ENCODE measurements at regions not wholly inside any gene's neighbourhood (a gene's known extent, or its start where the extent isn't known, plus 50 kb on each side); places are given as distances from the start of the nearest gene placed in this dataset.
"Not testable (repeated sequence)": the region's sequence is repeated elsewhere in the genome, so short reads cannot be mapped to it uniquely, and the experiment has no call there.

- no peak for DNase-seq (ENCODE audit: low read depth)
These were observed 278.7 kb upstream of the CHRM3 start for GRCh38 chr1:239107676-239108075.

- not testable (repeated sequence) for DNase-seq (ENCODE audit: low read depth)
These were observed 279.7 kb upstream of the CHRM3 start for GRCh38 chr1:239106689-239107088.

GRCh38 chr1:239098400-239099037 is 287.8 kb upstream of the CHRM3 start:
- DNase-seq (ENCODE audit: low read depth) = no peak

- DNase-seq (ENCODE audit: low read depth) = no peak
These were observed 294.8 kb upstream of the CHRM3 start for GRCh38 chr1:239091537-239091936.

GRCh38 chr1:239084459-239085080 is 301.8 kb upstream of the CHRM3 start:
- DNase-seq (ENCODE audit: low read depth) = no peak

GRCh38 chr1:239081947-239082346 is 304.4 kb upstream of the CHRM3 start:
- DNase-seq (ENCODE audit: low read depth) = not testable (repeated sequence)

- no peak for DNase-seq (ENCODE audit: low read depth)
These were observed 318.9 kb upstream of the CHRM3 start for GRCh38 chr1:239067480-239067879.

GRCh38 chr1:239067058-239067457 is 319.3 kb upstream of the CHRM3 start:
- DNase-seq (ENCODE audit: low read depth) = no peak

GRCh38 chr1:239061770-239062169 is 324.6 kb upstream of the CHRM3 start:
- no peak for DNase-seq (ENCODE audit: low read depth)

GRCh38 chr1:239058190-239058589 is 328.2 kb upstream of the CHRM3 start:
- DNase-seq (ENCODE audit: low read depth) = no peak

- no peak for DNase-seq (ENCODE audit: low read depth)
These were observed 329.4 kb upstream of the CHRM3 start for GRCh38 chr1:239056940-239057339.

GRCh38 chr1:239053279-239053678 is 333.1 kb upstream of the CHRM3 start:
- no peak for DNase-seq (ENCODE audit: low read depth)

GRCh38 chr1:239049571-239049970 is 336.8 kb upstream of the CHRM3 start:
- no peak for DNase-seq (ENCODE audit: low read depth)

GRCh38 chr1:239044829-239045228 is 341.5 kb upstream of the CHRM3 start:
- no peak for DNase-seq (ENCODE audit: low read depth)

GRCh38 chr1:239040523-239040922 is 345.8 kb upstream of the CHRM3 start:
- DNase-seq (ENCODE audit: low read depth) = no peak

- no peak for DNase-seq (ENCODE audit: low read depth)
These were observed 355.1 kb upstream of the CHRM3 start for GRCh38 chr1:239031310-239031709.

- DNase-seq (ENCODE audit: low read depth) = no peak
These were observed 360.2 kb upstream of the CHRM3 start for GRCh38 chr1:239025997-239026694.

GRCh38 chr1:239025223-239025622 is 361.1 kb upstream of the CHRM3 start:
- DNase-seq (ENCODE audit: low read depth) = no peak

- DNase-seq (ENCODE audit: low read depth) = no peak
These were observed 362.5 kb upstream of the CHRM3 start for GRCh38 chr1:239023732-239024360.

- no peak for DNase-seq (ENCODE audit: low read depth)
These were observed 370.0 kb upstream of the CHRM3 start for GRCh38 chr1:239016337-239016736.

- no peak for DNase-seq (ENCODE audit: low read depth)
These were observed 375.0 kb upstream of the CHRM3 start for GRCh38 chr1:239011382-239011781.

GRCh38 chr1:239008568-239008967 is 377.8 kb upstream of the CHRM3 start:
- no peak for DNase-seq (ENCODE audit: low read depth)

- no peak for DNase-seq (ENCODE audit: low read depth)
These were observed 380.1 kb upstream of the CHRM3 start for GRCh38 chr1:239006276-239006675.
